Rectal smooth muscle tissue (tissue), 1 donor: ENCODE measurements at regions not wholly inside any gene's neighbourhood (a gene's known extent, or its start where the extent isn't known, plus 50 kb on each side); places are given as distances from the start of the nearest gene placed in this dataset.

ENCODE experiments used
- H3K27ac ChIP-seq: one replicate; pipeline ENCODE4 v1.7.0; 2013; ENCODE audit warnings: low read depth, low read length, inconsistent platforms
- H3K27me3 ChIP-seq: one replicate; pipeline ENCODE4 v1.7.0; 2013; ENCODE audit warnings: low read length; ENCODE audit not compliant: control insufficient read depth, insufficient read depth
- H3K36me3 ChIP-seq: one replicate; pipeline ENCODE4 v1.7.0; 2013; ENCODE audit warnings: low read length; ENCODE audit not compliant: control insufficient read depth, insufficient read depth
- H3K4me1 ChIP-seq: one replicate; pipeline ENCODE4 v1.7.0; 2013; ENCODE audit warnings: low read length; ENCODE audit not compliant: control insufficient read depth, insufficient read depth
- H3K4me3 ChIP-seq: one replicate; pipeline ENCODE4 v1.7.0; 2013; ENCODE audit warnings: low read length
- H3K9ac ChIP-seq: one replicate; pipeline ENCODE4 v1.7.0; 2013; ENCODE audit warnings: low read length

- no peak overlapping the region for H3K9ac ChIP-seq
- no peaks in the 10 kb centered on the region for H3K36me3 ChIP-seq
- H3K4me1 ChIP-seq = no peaks in the 10 kb centered on the region
- no peaks in the 10 kb centered on the region for H3K27me3 ChIP-seq
- H3K27ac ChIP-seq = no peak overlapping the region
- H3K4me3 ChIP-seq = no peak overlapping the region
Observed at GRCh38 chr3:16081661-16082060, 92.8 kb upstream of the GALNT15 start.

GRCh38 chr3:16084887-16085286 lies 89.6 kb upstream of the GALNT15 start:
- H3K27me3 ChIP-seq = no peaks in the 10 kb centered on the region
- H3K27ac ChIP-seq = no peak overlapping the region
- H3K4me1 ChIP-seq = no peaks in the 10 kb centered on the region
- H3K4me3 ChIP-seq = no peak overlapping the region
- no peaks in the 10 kb centered on the region for H3K36me3 ChIP-seq
- H3K9ac ChIP-seq = no peak overlapping the region

- Histone ChIP-seq H3K36me3 (no peaks in the 10 kb centered on the region), H3K9ac (no peak overlapping the region), H3K27me3 (no peaks in the 10 kb centered on the region), H3K4me3 (no peak overlapping the region), H3K27ac (no peak overlapping the region), H3K4me1 (peaks cover 2% of the 10 kb centered on the region)
Observed at GRCh38 chr3:16085410-16085809, 89.1 kb upstream of the GALNT15 start.

- Histone ChIP-seq H3K27ac (no peak overlapping the region), H3K4me3 (no peak overlapping the region), H3K27me3 (no peaks in the 10 kb centered on the region), H3K36me3 (no peaks in the 10 kb centered on the region), H3K9ac (no peak overlapping the region), H3K4me1 (peaks cover 8% of the 10 kb centered on the region)
Observed at GRCh38 chr3:16085884-16086608, 88.4 kb upstream of the GALNT15 start.

- H3K36me3 ChIP-seq = no peaks in the 10 kb centered on the region
- no peak overlapping the region for H3K9ac ChIP-seq
- H3K27me3 ChIP-seq = no peaks in the 10 kb centered on the region
- no peak overlapping the region for H3K27ac ChIP-seq
- peaks cover 9% of the 10 kb centered on the region for H3K4me1 ChIP-seq
- H3K4me3 ChIP-seq = no peak overlapping the region
Observed at GRCh38 chr3:16086690-16087089, 87.8 kb upstream of the GALNT15 start.

GRCh38 chr3:16088496-16088895 lies 86.0 kb upstream of the GALNT15 start:
- no peaks in the 10 kb centered on the region for H3K27me3 ChIP-seq
- H3K4me1 ChIP-seq = peaks cover 9% of the 10 kb centered on the region
- no peak overlapping the region for H3K4me3 ChIP-seq
- no peak overlapping the region for H3K9ac ChIP-seq
- H3K27ac ChIP-seq = no peak overlapping the region
- H3K36me3 ChIP-seq = no peaks in the 10 kb centered on the region

- Histone ChIP-seq H3K36me3 (no peaks in the 10 kb centered on the region), H3K9ac (no peak overlapping the region), H3K27me3 (no peaks in the 10 kb centered on the region), H3K4me1 (peaks cover 9% of the 10 kb centered on the region), H3K27ac (no peak overlapping the region), H3K4me3 (no peak overlapping the region)
Observed at GRCh38 chr3:16089521-16089920, 85.0 kb upstream of the GALNT15 start.

GRCh38 chr3:16090024-16090423 lies 84.5 kb upstream of the GALNT15 start:
- Histone ChIP-seq H3K36me3 (no peaks in the 10 kb centered on the region), H3K27ac (no peak overlapping the region), H3K9ac (no peak overlapping the region), H3K4me3 (no peak overlapping the region), H3K4me1 (peaks cover 9% of the 10 kb centered on the region), H3K27me3 (no peaks in the 10 kb centered on the region)

GRCh38 chr3:16090706-16091105 lies 83.8 kb upstream of the GALNT15 start:
- H3K4me1 ChIP-seq = peaks cover 9% of the 10 kb centered on the region
- H3K27ac ChIP-seq = no peak overlapping the region
- H3K9ac ChIP-seq = no peak overlapping the region
- no peaks in the 10 kb centered on the region for H3K27me3 ChIP-seq
- no peak overlapping the region for H3K4me3 ChIP-seq
- no peaks in the 10 kb centered on the region for H3K36me3 ChIP-seq

- no peaks in the 10 kb centered on the region for H3K36me3 ChIP-seq
- H3K27me3 ChIP-seq = no peaks in the 10 kb centered on the region
- no peak overlapping the region for H3K27ac ChIP-seq
- peaks cover 9% of the 10 kb centered on the region for H3K4me1 ChIP-seq
- no peak overlapping the region for H3K4me3 ChIP-seq
- no peak overlapping the region for H3K9ac ChIP-seq
Observed at GRCh38 chr3:16092923-16093322, 81.6 kb upstream of the GALNT15 start.

- no peaks in the 10 kb centered on the region for H3K36me3 ChIP-seq
- H3K9ac ChIP-seq = no peak overlapping the region
- H3K4me1 ChIP-seq = peaks cover 4% of the 10 kb centered on the region
- H3K27ac ChIP-seq = no peak overlapping the region
- no peaks in the 10 kb centered on the region for H3K27me3 ChIP-seq
- no peak overlapping the region for H3K4me3 ChIP-seq
Observed at GRCh38 chr3:16101295-16102186, 72.9 kb upstream of the GALNT15 start.

GRCh38 chr3:16102187-16102561 lies 72.3 kb upstream of the GALNT15 start:
- H3K27ac ChIP-seq = no peak overlapping the region
- no peak overlapping the region for H3K9ac ChIP-seq

More at GRCh38 chr3:16102187-16102561, 72.3 kb upstream of the GALNT15 start:
- H3K4me1 ChIP-seq = peaks cover 4% of the 10 kb centered on the region
- H3K36me3 ChIP-seq = no peaks in the 10 kb centered on the region
- H3K27me3 ChIP-seq = no peaks in the 10 kb centered on the region
- no peak overlapping the region for H3K4me3 ChIP-seq
